Effector memory CD4-positive, alpha-beta T cell (primary cell): ENCODE measurements at regions not wholly inside any gene's neighbourhood (a gene's known extent, or its start where the extent isn't known, plus 50 kb on each side); places are given as distances from the start of the nearest gene placed in this dataset.

ENCODE experiments used
- DNase-seq, 3 donors: peaks; one replicate each; pipeline ENCODE4 v3.0.0-alpha.2; 2020
- H3K27ac ChIP-seq: 2 replicates; pipeline ENCODE4 v1.7.0; 2013; ENCODE audit warnings: mild to moderate bottlenecking, low read length, moderate library complexity; ENCODE audit not compliant: insufficient read depth, poor library complexity, severe bottlenecking
- H3K27me3 ChIP-seq: replicated peaks from 2 replicates; pipeline ENCODE4 v1.7.0; 2013; ENCODE audit warnings: mild to moderate bottlenecking, low read length; ENCODE audit not compliant: insufficient read depth, control insufficient read depth, poor library complexity, severe bottlenecking
- H3K36me3 ChIP-seq: 2 replicates; pipeline ENCODE4 v1.7.0; 2013; ENCODE audit warnings: mild to moderate bottlenecking, low read length, moderate library complexity; ENCODE audit not compliant: control insufficient read depth, insufficient read depth
- H3K4me1 ChIP-seq: 2 replicates; pipeline ENCODE4 v1.7.0; 2013; ENCODE audit warnings: low read length, mild to moderate bottlenecking; ENCODE audit not compliant: control insufficient read depth, insufficient read depth, poor library complexity, severe bottlenecking
- H3K4me3 ChIP-seq: 2 replicates; pipeline ENCODE4 v1.7.0; 2013; ENCODE audit warnings: low read length, low read depth, mild to moderate bottlenecking; ENCODE audit not compliant: insufficient read depth, poor library complexity, severe bottlenecking
- H3K9me3 ChIP-seq: 2 replicates; pipeline ENCODE4 v1.7.0; 2013; ENCODE audit warnings: mild to moderate bottlenecking, low read length, moderate library complexity; ENCODE audit not compliant: control insufficient read depth

DNA sequence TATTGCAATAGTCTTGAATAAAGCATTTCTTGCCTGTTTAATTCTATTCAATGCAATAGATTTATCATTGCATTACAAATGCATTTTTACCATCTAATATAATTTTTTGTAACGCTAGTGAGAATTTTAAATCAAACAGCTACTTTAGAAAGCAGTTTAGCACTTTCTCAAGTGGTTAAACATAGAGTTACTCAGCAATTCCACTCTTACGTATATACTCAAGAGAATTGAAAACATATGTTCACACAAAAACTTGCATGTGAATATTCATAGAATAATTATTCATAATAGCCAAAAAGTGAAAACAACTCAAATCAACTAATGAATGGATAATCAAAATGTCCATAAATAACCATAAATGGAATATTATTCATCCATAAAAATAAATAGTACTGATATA is 244.7 kb downstream of the TMEM167A start:
- no peaks in the 10 kb centered on the region for H3K36me3 ChIP-seq
- no peaks in the 10 kb centered on the region for H3K4me1 ChIP-seq
- H3K4me3 ChIP-seq: no peak overlapping the region
- no peak overlapping the region for H3K27ac ChIP-seq
- H3K27me3 ChIP-seq: no peaks in the 10 kb centered on the region
- DNase-seq: no peak
- no peaks in the 10 kb centered on the region for H3K9me3 ChIP-seq

DNA sequence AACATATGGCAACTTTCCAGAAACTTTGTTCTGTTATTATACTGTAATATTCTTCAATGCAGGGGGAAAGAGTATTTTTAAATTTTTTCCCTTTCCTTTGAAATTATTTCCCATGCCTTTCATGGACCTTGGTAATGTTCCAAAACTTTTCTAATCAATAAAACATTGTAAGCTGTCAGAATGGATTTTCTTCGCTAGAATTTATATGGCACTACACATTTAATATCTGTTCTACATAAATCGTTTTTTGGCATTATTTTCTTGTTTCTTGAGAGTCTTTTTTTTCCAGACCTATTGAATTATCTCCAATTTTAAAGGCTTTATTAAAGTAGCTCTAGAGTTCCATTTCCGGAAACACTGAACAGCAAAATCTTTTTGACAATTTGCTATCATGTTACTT is 249.0 kb downstream of the TMEM167A start:
- no peaks in the 10 kb centered on the region for H3K27me3 ChIP-seq
- H3K4me3 ChIP-seq: no peak overlapping the region
- no peaks in the 10 kb centered on the region for H3K36me3 ChIP-seq
- no peak overlapping the region for H3K27ac ChIP-seq
- H3K9me3 ChIP-seq: no peaks in the 10 kb centered on the region
- H3K4me1 ChIP-seq: no peaks in the 10 kb centered on the region
- DNase-seq: no peak

DNA sequence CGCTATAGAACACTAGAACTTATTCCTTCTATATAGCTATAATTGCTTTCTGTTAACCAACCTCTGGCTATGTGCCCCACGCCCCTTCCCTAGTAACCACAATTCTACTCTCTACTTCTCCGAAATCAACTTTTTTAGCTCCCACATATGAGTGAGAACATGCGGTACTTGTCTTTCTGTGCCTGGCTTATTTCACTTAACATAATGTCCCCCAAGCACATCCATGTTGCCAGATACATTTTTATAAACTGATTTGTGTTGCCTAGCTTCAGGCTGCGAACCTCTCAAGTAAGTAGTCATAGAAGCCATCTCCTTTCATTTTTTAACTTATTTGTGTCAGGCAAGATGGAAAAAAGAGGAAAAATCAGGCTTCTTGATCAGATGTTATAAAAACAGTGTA is 249.5 kb downstream of the TMEM167A start:
- H3K27ac ChIP-seq: no peak overlapping the region
- H3K4me1 ChIP-seq: no peaks in the 10 kb centered on the region
- DNase-seq: no peak
- no peaks in the 10 kb centered on the region for H3K9me3 ChIP-seq
- no peaks in the 10 kb centered on the region for H3K27me3 ChIP-seq
- no peaks in the 10 kb centered on the region for H3K36me3 ChIP-seq
- no peak overlapping the region for H3K4me3 ChIP-seq

DNA sequence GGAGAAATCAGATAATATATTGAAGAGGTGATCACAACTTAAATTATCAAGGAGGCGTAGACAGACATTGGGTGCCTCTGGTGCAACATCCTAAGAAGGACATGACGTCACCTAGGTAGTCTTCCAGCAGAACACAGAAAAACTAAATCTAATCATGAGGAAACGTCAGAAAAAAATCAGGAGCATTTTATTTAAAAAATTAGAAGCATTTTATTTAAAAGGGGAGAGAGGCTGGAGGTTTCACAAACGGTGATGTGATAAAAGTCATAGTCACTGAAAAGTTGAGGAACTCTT is 254.6 kb downstream of the TMEM167A start:
- H3K27me3 ChIP-seq: no peaks in the 10 kb centered on the region
- no peak overlapping the region for H3K4me3 ChIP-seq

DNA sequence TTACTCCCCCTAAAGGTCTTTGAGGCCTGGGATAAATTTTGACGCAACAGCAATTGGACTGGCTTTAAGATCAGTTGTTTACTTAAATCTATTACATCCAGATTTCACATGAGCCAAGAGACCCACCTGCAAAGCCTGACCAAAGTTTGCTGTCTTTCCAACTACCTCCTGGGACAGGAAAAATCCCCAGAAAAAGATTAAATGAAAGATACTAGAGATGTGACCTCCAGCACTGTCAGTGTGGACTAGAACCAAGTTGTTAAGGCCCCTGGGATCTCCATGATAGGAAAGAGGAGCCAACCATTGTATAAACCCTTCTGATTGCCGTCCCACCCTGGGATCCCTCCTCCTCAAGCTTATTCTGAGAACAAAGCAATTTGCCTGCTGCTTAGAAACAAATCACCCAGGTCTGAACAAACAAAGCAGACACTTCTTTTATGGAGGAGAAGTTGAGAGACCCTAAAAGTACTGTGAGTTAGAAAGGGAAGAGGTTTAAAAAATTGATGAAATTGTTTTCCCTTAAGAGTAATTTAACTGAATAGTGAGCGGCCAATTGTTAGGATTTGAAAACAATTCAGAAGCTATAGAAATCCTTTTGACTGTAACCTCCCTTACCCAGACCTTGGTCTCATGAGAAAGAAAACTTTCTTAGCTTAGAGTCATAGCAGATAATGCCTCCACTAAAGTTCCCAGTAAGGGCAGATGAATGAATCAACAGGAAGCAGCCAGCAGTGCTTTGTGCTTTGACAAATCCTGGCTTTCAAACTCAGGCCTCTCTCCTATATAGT is 255.2 kb downstream of the TMEM167A start:
- no peaks in the 10 kb centered on the region for H3K36me3 ChIP-seq
- H3K9me3 ChIP-seq: no peaks in the 10 kb centered on the region
- no peaks in the 10 kb centered on the region for H3K4me1 ChIP-seq
- H3K27me3 ChIP-seq: no peaks in the 10 kb centered on the region
- no peak overlapping the region for H3K4me3 ChIP-seq
- no peak overlapping the region for H3K27ac ChIP-seq
- no peak for DNase-seq

More for the DNA sequence above, 254.6 kb downstream of the TMEM167A start:
- no peaks in the 10 kb centered on the region for H3K4me1 ChIP-seq
- no peak for DNase-seq
- H3K27ac ChIP-seq: no peak overlapping the region
- no peaks in the 10 kb centered on the region for H3K36me3 ChIP-seq
- H3K9me3 ChIP-seq: no peaks in the 10 kb centered on the region

DNA sequence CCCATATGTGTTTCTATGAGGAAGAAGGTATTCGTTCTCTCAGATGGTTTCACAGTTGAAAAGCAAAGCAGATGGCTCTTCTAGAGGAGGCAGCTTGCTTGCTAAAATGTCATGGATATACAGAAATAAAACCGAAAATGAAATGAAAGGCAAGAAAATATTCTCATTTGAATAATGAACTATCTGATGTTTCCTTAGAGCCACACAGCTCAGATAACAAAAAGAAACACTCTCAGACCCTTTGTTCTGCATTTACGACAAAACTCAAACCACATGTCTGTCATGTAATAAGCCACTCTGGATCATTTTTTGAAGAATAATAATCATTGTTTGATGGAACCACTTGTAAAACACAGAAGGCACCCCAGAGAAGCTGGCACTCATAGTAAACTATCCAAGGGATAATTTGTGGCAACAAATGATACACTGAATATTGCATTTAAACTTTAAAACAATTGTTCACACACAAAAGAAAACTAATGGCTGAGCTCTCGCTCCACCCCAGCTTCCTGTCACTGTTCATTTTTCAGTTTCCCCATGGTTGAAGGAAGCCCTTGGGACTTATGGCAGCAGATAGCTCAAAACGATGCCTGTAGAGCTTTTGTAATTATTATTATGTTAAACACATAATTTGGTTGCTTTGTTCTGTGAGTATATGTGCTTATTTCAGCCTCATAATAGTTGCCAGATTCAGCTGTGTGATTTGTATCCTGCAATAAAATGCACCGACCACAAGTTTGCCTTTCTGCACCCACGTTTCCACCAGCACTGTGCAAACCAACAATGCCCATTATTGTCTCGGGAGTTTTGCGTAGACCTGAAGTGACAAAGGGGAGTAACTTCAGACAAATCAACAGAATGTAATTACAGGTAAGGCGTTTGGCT is 256.0 kb downstream of the TMEM167A start:
- no peak overlapping the region for H3K27ac ChIP-seq
- no peaks in the 10 kb centered on the region for H3K9me3 ChIP-seq
- no peaks in the 10 kb centered on the region for H3K27me3 ChIP-seq
- no peak for DNase-seq
- H3K36me3 ChIP-seq: no peaks in the 10 kb centered on the region
- H3K4me1 ChIP-seq: no peaks in the 10 kb centered on the region
- H3K4me3 ChIP-seq: no peak overlapping the region

DNA sequence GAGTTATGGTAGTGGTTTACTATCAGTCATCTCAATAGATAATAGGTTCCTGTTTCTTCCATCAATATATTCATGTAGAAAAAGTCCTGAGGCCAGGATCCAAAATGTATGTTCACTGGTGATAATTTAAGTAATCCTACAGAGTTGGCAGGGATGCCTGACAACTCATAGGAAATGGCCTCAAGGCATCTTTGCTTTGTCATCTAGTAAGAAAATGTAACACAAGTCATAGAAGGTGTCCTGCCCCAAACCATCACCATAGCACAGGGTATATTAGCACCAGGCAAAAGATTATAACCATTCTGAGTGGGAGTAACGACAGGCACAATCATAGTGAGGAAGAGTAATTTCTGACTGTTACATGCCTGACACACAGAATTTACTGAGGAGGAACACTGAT is 257.0 kb downstream of the TMEM167A start:
- DNase-seq: no peak
- no peaks in the 10 kb centered on the region for H3K4me1 ChIP-seq
- no peaks in the 10 kb centered on the region for H3K27me3 ChIP-seq
- H3K9me3 ChIP-seq: no peaks in the 10 kb centered on the region
- H3K36me3 ChIP-seq: no peaks in the 10 kb centered on the region
- H3K4me3 ChIP-seq: no peak overlapping the region
- no peak overlapping the region for H3K27ac ChIP-seq

DNA sequence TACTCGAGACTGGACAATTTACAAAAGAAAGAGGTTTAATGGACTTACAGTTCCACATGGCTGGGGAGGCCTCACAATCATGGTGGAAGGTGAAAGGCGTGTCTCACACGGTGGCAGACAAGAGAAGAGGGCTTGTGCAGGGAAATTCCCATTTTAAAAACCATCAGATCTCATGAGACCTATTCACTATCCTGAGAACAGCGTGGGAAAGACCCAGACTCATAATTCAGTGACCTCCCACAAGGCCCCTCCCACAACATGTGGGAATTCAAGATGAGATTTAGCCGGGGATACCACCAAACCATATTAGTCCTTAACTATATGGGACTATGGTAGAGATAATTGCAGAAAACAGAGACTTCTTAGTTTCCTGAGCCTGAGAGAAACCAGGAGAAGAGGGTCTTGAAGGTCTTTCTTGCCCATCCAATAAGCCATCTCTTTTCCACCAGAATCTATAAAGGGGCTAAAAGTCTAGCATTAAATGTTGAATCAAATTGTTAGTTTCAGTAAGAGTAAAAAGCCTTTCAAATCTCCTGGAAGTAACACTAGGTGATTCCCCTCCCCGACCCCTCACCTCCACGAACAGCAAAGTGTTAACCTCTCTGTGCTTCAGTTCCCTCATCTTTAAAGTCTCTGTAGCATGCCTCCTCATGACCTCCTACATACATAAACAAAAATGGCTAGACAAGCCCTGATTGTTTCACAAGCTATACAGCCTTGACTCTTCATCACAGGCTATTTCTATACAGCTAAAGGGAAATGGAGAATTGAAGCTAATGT is 259.1 kb downstream of the TMEM167A start:
- H3K36me3 ChIP-seq: no peaks in the 10 kb centered on the region
- no peaks in the 10 kb centered on the region for H3K4me1 ChIP-seq
- DNase-seq: no peak
- no peak overlapping the region for H3K4me3 ChIP-seq
- H3K9me3 ChIP-seq: no peaks in the 10 kb centered on the region
- no peaks in the 10 kb centered on the region for H3K27me3 ChIP-seq
- no peak overlapping the region for H3K27ac ChIP-seq

DNA sequence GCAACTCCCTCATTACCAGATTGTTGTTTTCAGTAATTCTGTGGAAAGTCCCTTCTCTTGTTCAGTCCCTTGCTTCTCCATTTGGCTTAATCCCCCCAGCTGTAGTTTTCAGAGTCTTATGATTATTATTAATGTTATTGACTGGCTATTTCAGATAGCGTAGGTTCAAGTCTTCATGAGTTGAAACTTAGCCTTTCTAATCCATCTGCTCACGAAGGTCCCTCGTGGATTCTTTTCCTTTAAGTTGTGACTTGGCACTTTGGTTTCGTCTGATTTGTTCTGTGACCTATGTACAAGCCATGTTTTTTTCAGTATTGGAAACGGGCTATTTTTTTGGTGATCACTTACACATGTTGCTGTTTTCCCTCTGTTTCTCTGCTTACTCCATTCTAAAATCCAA is 260.3 kb downstream of the TMEM167A start:
- Histone ChIP-seq H3K4me3 (no peak overlapping the region), H3K4me1 (no peaks in the 10 kb centered on the region), H3K9me3 (no peaks in the 10 kb centered on the region), H3K36me3 (no peaks in the 10 kb centered on the region), H3K27me3 (no peaks in the 10 kb centered on the region), H3K27ac (no peak overlapping the region)
- no peak for DNase-seq

DNA sequence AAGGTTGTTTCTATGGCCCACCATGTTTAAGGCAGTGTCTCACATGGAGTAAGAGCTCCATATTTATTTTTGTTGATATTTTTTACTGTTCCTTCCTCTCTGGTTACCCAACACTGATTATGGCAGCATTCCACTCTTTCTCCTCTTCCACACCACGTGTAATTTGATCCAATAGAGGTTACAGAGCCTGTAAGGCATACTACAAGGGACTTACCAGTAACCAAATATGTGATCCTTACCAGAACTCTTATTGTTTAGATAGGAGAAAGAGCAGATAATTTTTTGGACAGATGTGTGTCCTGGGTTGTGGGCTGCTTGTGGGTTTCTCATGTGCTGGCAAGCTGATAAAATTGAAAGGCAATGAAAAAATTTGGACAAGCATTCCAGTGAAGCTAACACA is 261.3 kb downstream of the TMEM167A start:
- no peaks in the 10 kb centered on the region for H3K36me3 ChIP-seq
- H3K27ac ChIP-seq: no peak overlapping the region
- H3K27me3 ChIP-seq: no peaks in the 10 kb centered on the region
- no peak for DNase-seq
- no peak overlapping the region for H3K4me3 ChIP-seq
- no peaks in the 10 kb centered on the region for H3K4me1 ChIP-seq
- H3K9me3 ChIP-seq: no peaks in the 10 kb centered on the region
